ENCODE measurements at regions not wholly inside any gene's neighbourhood (a gene's known extent, or its start where the extent isn't known, plus 50 kb on each side); places are given as distances from the start of the nearest gene placed in this dataset.

GRCh38 chr20:11050350-11050749 lies 376.6 kb upstream of the JAG1 start:
- TF ChIP-seq CTCF (IDR thresholded peaks at IDR 0.05), result no peak
- no peak for TF ChIP-seq POLR2A (IDR thresholded peaks at IDR 0.05)
